Prostate gland (tissue), 2 donors: ENCODE measurements at regions not wholly inside any gene's neighbourhood (a gene's known extent, or its start where the extent isn't known, plus 50 kb on each side); places are given as distances from the start of the nearest gene placed in this dataset.

Experiments
- DNase-seq: peaks from one replicate; pipeline ENCODE4 v3.0.0-alpha.2; 2019; ENCODE audit warnings: low spot score
- H3K27ac ChIP-seq, 2 donors: fragments of 200-600 bp; sonication (generic); 2 replicates each; pipeline ENCODE4 v1.5.1; 2017 to 2019
- H3K27me3 ChIP-seq: fragments of 200-600 bp; sonication (generic); replicated peaks from 2 replicates; pipeline ENCODE4 v1.5.1; 2019; ENCODE audit not compliant: insufficient read depth
- H3K36me3 ChIP-seq, 2 donors: fragments of 200-600 bp; sonication (generic); 1 replicate in 1 of 2; 2 replicates in 1 of 2; pipeline versions ENCODE4 v1.5.1 to v1.8.1; 2017 to 2019
- H3K4me1 ChIP-seq: fragments of 200-600 bp; sonication (generic); replicated peaks from 2 replicates; pipeline ENCODE4 v1.5.1; 2019
- H3K4me3 ChIP-seq, 2 donors: fragments of 200-600 bp; sonication (generic); 2 replicates each; pipeline ENCODE4 v1.5.1; 2017 to 2019
- H3K9me3 ChIP-seq: fragments of 200-600 bp; sonication (generic); 2 replicates; pipeline ENCODE4 v1.5.1; 2017
- POLR2A ChIP-seq: fragments of 450-650 bp; IDR thresholded peaks from one replicate; pipeline ENCODE4 v1.6.1; 2016; ENCODE audit warnings: antibody characterized with exemption, mild to moderate bottlenecking
- POLR2AphosphoS5 ChIP-seq: sonication (generic); formaldehyde crosslinking; IDR thresholded peaks from one replicate; pipeline ENCODE4 v1.6.1; 2017; ENCODE audit warnings: antibody characterized with exemption
- WGBS: methylation state at CpG from one replicate; pipeline ENCODE4 v1.1.5; 2018; 5-methylcytosine and 5-hydroxymethylcytosine counted together
- intact Hi-C: fragments of 100-400 bp; cut with DNase I; formaldehyde crosslinking; loops from one replicate; pipeline ENCODE4 v1.14.2; 2022
- TF ChIP-seq, protein P1 (sequence below), 4 experiments: fragments of 200-600 bp in 2 of 4; fragments of 450-650 bp in 2 of 4; sonication (generic) in 2 of 4; IDR thresholded peaks; 1 replicate in 3 of 4; 2 replicates in 1 of 4; pipeline ENCODE4 v1.5.1; 2016 to 2019; ENCODE audit warnings: antibody characterized with exemption in 4 of 4, mild to moderate bottlenecking in 2 of 4, moderate library complexity in 2 of 4

DNA sequence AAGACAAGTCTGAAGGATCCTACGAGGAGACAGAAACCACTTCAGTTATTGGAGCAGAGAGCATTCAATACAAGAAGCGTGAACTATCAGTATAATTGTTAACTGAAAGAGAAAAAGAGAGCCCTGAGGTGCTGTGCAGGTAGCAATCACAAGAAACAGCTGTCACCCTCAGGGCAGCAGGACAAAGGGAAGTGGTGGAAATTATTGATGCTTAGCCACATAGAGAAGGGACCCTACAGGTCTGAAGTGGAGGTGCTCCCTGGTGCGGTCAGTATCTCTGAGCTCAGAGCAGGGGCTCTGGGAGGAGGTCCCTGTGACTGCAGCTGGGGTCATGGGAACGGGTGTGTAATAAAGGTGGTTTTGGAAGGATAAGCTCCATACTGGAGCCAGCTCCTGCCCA, 97.8 kb upstream of the KLF6 start:
- Histone ChIP-seq H3K36me3 (no peaks in the 10 kb centered on the region), H3K27ac (no peak overlapping the region), H3K4me1 (no peaks in the 10 kb centered on the region), H3K27me3 (no peaks in the 10 kb centered on the region), H3K4me3 (no peak overlapping the region), H3K9me3 (no peaks in the 10 kb centered on the region)
- WGBS, result 96% methylated on average over 4 of the region's 4 CpGs
- TF ChIP-seq POLR2AphosphoS5, result no peak
- TF ChIP-seq, protein P1, sequence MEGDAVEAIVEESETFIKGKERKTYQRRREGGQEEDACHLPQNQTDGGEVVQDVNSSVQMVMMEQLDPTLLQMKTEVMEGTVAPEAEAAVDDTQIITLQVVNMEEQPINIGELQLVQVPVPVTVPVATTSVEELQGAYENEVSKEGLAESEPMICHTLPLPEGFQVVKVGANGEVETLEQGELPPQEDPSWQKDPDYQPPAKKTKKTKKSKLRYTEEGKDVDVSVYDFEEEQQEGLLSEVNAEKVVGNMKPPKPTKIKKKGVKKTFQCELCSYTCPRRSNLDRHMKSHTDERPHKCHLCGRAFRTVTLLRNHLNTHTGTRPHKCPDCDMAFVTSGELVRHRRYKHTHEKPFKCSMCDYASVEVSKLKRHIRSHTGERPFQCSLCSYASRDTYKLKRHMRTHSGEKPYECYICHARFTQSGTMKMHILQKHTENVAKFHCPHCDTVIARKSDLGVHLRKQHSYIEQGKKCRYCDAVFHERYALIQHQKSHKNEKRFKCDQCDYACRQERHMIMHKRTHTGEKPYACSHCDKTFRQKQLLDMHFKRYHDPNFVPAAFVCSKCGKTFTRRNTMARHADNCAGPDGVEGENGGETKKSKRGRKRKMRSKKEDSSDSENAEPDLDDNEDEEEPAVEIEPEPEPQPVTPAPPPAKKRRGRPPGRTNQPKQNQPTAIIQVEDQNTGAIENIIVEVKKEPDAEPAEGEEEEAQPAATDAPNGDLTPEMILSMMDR (IDR thresholded peaks at IDR 0.05), result no peak
- no peak for TF ChIP-seq POLR2A
- intact Hi-C loops, result no loop called here
- no peak for DNase-seq

DNA sequence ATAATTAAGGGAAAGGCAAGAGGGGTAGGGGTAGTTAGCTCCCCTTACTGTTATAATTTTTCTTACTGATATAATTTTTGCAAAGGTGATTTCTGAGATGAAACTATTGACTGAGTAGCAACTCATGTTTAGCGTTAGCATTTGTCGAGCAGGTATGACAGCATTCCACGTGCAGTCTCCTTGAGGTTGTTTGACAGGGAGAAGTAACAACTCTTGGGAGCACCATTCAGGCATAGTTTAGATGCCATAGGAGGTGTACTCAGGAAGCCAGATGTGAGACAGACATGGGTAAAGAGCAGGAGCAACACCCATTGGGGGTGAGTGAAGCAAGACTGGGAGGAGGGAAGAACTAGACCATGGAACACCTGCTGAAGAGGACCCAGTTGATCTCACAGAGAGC, 96.6 kb upstream of the KLF6 start:
- H3K27ac ChIP-seq, result no peak overlapping the region
- 49% methylated on average over 3 of the region's 3 CpGs for WGBS
- H3K27me3 ChIP-seq, result no peaks in the 10 kb centered on the region
- no peak for DNase-seq
- H3K9me3 ChIP-seq, result no peaks in the 10 kb centered on the region
- no peak overlapping the region for H3K4me3 ChIP-seq
- no peaks in the 10 kb centered on the region for H3K4me1 ChIP-seq
- H3K36me3 ChIP-seq, result no peaks in the 10 kb centered on the region
- intact Hi-C loops, result no loop called here
- TF ChIP-seq POLR2AphosphoS5 (no peak), POLR2A (no peak)
- TF ChIP-seq, protein P1 (IDR thresholded peaks at IDR 0.05), result no peak

DNA sequence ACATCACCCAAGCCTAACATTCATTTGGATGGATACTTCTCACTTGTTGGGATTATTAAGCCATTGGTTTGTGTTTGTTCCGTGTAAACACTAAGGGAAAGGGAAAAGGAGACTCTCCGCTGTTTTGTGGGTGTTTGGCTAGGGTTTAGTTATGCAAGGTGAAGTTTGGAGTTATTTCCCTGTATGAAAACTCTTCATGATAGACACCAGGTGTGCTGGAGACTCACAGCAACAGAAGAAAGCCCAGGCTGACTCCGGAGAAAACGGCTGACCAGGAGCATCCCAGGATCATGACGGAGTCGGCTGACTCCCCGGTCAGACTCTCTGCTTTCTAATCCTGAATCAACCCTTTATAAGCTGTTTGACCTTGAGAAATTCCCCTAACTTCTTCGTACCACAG, 94.1 kb upstream of the KLF6 start:
- Histone ChIP-seq H3K36me3 (no peaks in the 10 kb centered on the region), H3K4me1 (no peaks in the 10 kb centered on the region), H3K9me3 (no peaks in the 10 kb centered on the region), H3K27me3 (no peaks in the 10 kb centered on the region), H3K4me3 (no peak overlapping the region), H3K27ac (no peak overlapping the region)
- WGBS, result 82% methylated on average over 8 of the region's 8 CpGs
- DNase-seq, result no peak
- intact Hi-C loops, result no loop called here
- TF ChIP-seq POLR2A, result no peak
- TF ChIP-seq, protein P1 (IDR thresholded peaks at IDR 0.05), result no peak
- no peak for TF ChIP-seq POLR2AphosphoS5

DNA sequence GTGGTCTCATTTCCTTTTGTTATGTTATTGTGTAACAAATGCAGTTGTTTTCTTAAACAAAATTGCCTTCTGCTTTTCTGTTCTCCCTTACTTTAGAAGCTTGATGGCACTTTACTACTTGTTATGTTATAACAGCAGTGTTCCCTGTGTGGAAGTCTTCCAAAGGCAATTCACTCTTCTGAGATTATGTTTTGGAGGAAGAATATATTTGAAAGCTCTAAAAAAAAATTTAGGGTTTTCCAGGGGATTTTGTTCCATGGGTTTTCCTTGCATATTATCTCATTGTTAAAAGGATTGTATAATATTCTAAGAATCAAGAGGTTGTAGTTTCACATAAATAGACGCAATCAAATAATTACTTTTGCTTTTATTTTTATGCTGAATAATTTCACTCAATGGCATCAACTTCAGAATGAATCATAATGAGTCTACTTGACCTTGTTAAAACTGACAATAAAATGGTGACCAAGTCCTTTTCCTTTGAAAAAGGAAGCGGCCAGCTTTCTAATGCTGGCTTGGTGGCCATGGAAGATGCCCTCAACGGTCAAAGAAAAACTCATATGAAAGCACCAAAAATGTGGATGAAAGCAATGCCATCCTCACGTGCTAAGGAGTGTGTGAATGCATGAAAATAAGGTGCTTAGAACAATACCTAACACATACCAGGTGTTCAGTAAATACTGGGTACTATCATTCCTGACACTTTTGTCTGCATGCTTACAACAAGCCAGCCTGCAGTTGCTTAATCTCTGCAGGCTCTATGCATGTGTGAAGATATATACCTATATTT, 92.4 kb upstream of the KLF6 start:
- H3K27ac ChIP-seq, result no peak overlapping the region
- no peaks in the 10 kb centered on the region for H3K36me3 ChIP-seq
- H3K9me3 ChIP-seq, result no peaks in the 10 kb centered on the region
- TF ChIP-seq POLR2AphosphoS5, result no peak
- TF ChIP-seq, protein P1 (IDR thresholded peaks at IDR 0.05), result no peak
- TF ChIP-seq POLR2A, result no peak
- no peaks in the 10 kb centered on the region for H3K27me3 ChIP-seq
- H3K4me3 ChIP-seq, result no peak overlapping the region
- no peaks in the 10 kb centered on the region for H3K4me1 ChIP-seq
- 89% methylated on average over 4 of the region's 4 CpGs for WGBS
- DNase-seq, result no peak
- intact Hi-C loops, result no loop called here

DNA sequence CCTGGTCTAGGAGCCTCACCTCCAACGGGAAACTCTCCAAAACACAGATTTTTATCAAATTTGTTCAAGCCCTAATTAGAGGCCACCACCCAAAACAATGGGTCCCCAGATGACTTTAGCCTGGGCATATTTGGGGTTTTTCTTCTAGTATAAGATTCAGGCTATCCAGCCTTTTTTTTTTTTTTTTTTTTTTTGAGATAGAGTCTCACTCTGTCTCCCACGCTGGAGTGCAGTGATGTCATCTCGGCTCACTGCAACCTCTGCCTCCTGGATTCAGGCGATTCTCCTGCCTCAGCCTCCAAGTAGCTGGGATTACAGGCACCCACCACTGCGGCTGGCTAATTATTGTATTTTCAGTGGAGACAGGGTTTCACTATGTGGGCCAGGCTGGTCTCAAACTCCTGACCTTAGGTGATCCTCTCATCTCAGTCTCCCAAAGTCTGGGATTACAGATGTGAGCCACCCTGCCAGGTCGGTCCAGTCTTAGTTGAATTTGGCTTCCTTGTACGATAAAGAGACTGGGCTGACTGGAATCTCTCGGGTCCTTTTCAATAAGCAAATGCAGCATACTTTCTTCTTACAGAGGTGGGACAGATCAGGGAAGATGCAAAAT, 91.4 kb upstream of the KLF6 start:
- H3K36me3 ChIP-seq, result no peaks in the 10 kb centered on the region
- no peak overlapping the region for H3K4me3 ChIP-seq
- no peak overlapping the region for H3K27ac ChIP-seq
- H3K9me3 ChIP-seq, result no peaks in the 10 kb centered on the region
- DNase-seq, result no peak
- 92% methylated on average over 8 of the region's 8 CpGs for WGBS
- TF ChIP-seq POLR2A, result no peak
- no peak for TF ChIP-seq POLR2AphosphoS5
- intact Hi-C loops, result no loop called here
- H3K27me3 ChIP-seq, result no peaks in the 10 kb centered on the region
- no peaks in the 10 kb centered on the region for H3K4me1 ChIP-seq
